H9 (cell line): ENCODE measurements at regions not wholly inside any gene's neighbourhood (a gene's known extent, or its start where the extent isn't known, plus 50 kb on each side); places are given as distances from the start of the nearest gene placed in this dataset.

Source experiments
- DNase-seq: peaks from one replicate; pipeline ENCODE4 v3.0.0-alpha.2; 2017
- H2AFZ ChIP-seq: one replicate; pipeline ENCODE4 v1.6.1; 2013; ENCODE audit warnings: mild to moderate bottlenecking, low read length, control low read depth, moderate library complexity
- H2AK5ac ChIP-seq: 2 replicates; pipeline ENCODE4 v1.6.1; 2013; ENCODE audit warnings: low read length, control low read depth, mixed read lengths; ENCODE audit not compliant: insufficient read length
- H2BK120ac ChIP-seq: one replicate; pipeline ENCODE4 v1.6.1; 2013; ENCODE audit warnings: low read depth, mild to moderate bottlenecking, low read length, control low read depth, inconsistent platforms; ENCODE audit not compliant: poor library complexity, severe bottlenecking
- H2BK12ac ChIP-seq: 2 replicates; pipeline ENCODE4 v1.6.1; 2013; ENCODE audit warnings: low read length, control low read depth, mixed read lengths, low read depth; ENCODE audit not compliant: insufficient read length
- H2BK15ac ChIP-seq: 2 replicates; pipeline ENCODE4 v1.6.1; 2013; ENCODE audit warnings: low read depth, low read length, control low read depth
- H2BK20ac ChIP-seq: one replicate; pipeline ENCODE4 v1.6.1; 2013; ENCODE audit warnings: low read depth, mild to moderate bottlenecking, low read length, control low read depth, inconsistent platforms; ENCODE audit not compliant: poor library complexity, severe bottlenecking
- H2BK5ac ChIP-seq: 2 replicates; pipeline ENCODE4 v1.6.1; 2013; ENCODE audit warnings: low read length, control low read depth, mixed read lengths; ENCODE audit not compliant: insufficient read length
- H3K14ac ChIP-seq: 2 replicates; pipeline ENCODE4 v1.6.1; 2013; ENCODE audit warnings: low read length, control low read depth; ENCODE audit not compliant: insufficient read depth
- H3K18ac ChIP-seq: 2 replicates; pipeline ENCODE4 v1.6.1; 2013; ENCODE audit warnings: low read depth, mild to moderate bottlenecking, mixed read lengths, low read length, control low read depth; ENCODE audit not compliant: insufficient read length
- H3K23ac ChIP-seq: 2 replicates; pipeline ENCODE4 v1.6.1; 2013; ENCODE audit warnings: low read length, control low read depth, mixed read lengths, low read depth; ENCODE audit not compliant: insufficient read length
- H3K23me2 ChIP-seq: 2 replicates; pipeline ENCODE4 v1.6.1; 2013; ENCODE audit warnings: low read depth, mild to moderate bottlenecking, mixed read lengths, low read length, control low read depth; ENCODE audit not compliant: insufficient read length, poor library complexity, severe bottlenecking
- H3K27ac ChIP-seq: 2 replicates; pipeline ENCODE4 v1.5.1; 2013; ENCODE audit warnings: low read length, control low read depth, mixed read lengths, low read depth; ENCODE audit not compliant: insufficient read length
- H3K27me3 ChIP-seq: 2 replicates; pipeline ENCODE4 v1.6.1; 2013; ENCODE audit warnings: low read length, control low read depth, inconsistent platforms; ENCODE audit not compliant: insufficient read depth
- H3K4ac ChIP-seq: 2 replicates; pipeline ENCODE4 v1.6.1; 2013; ENCODE audit warnings: low read depth, mild to moderate bottlenecking, control low read depth, inconsistent platforms, low read length, moderate library complexity
- H3K4me1 ChIP-seq: 2 replicates; pipeline ENCODE4 v1.6.1; 2013; ENCODE audit warnings: low read length, control low read depth, inconsistent platforms; ENCODE audit not compliant: insufficient read depth
- H3K4me2 ChIP-seq: 2 replicates; pipeline ENCODE4 v1.6.1; 2013; ENCODE audit warnings: low read length, control low read depth, mixed read lengths; ENCODE audit not compliant: insufficient read length, insufficient read depth
- H3K56ac ChIP-seq: 2 replicates; pipeline ENCODE4 v1.6.1; 2013; ENCODE audit warnings: low read depth, mild to moderate bottlenecking, mixed read lengths, low read length, control low read depth; ENCODE audit not compliant: insufficient read length
- H3K79me1 ChIP-seq: 2 replicates; pipeline ENCODE4 v1.6.1; 2013; ENCODE audit warnings: low read depth, mild to moderate bottlenecking, moderate library complexity, low read length, control low read depth, inconsistent platforms; ENCODE audit not compliant: insufficient read depth, poor library complexity, severe bottlenecking
- H3K79me2 ChIP-seq: 2 replicates; pipeline ENCODE4 v1.6.1; 2013; ENCODE audit warnings: low read length, control low read depth, inconsistent platforms; ENCODE audit not compliant: insufficient read depth
- H3K9ac ChIP-seq: 2 replicates; pipeline ENCODE4 v1.6.1; 2013; ENCODE audit warnings: low read length, control low read depth, mixed read lengths; ENCODE audit not compliant: insufficient read length; ENCODE audit errors: extremely low read depth
- H3K9me3 ChIP-seq: one replicate; pipeline ENCODE4 v1.6.1; 2013; ENCODE audit warnings: low read depth, low read length, inconsistent platforms; ENCODE audit not compliant: control insufficient read depth
- H3T11ph ChIP-seq: one replicate; pipeline ENCODE4 v1.6.1; 2013; ENCODE audit warnings: mild to moderate bottlenecking, low read length, control low read depth, inconsistent platforms
- H4K20me1 ChIP-seq: one replicate; pipeline ENCODE4 v1.6.1; 2013; ENCODE audit not compliant: control insufficient read depth, insufficient read length, insufficient read depth
- H4K5ac ChIP-seq: 2 replicates; pipeline ENCODE4 v1.6.1; 2013; ENCODE audit warnings: low read depth, mild to moderate bottlenecking, mixed read lengths, low read length, control low read depth; ENCODE audit not compliant: insufficient read length
- H4K8ac ChIP-seq: replicated peaks from 2 replicates; pipeline ENCODE4 v1.6.1; 2013; ENCODE audit warnings: low read length, control low read depth, mixed read lengths, low read depth; ENCODE audit not compliant: insufficient read length
- H4K91ac ChIP-seq: 2 replicates; pipeline ENCODE4 v1.6.1; 2013; ENCODE audit warnings: low read depth, mild to moderate bottlenecking, moderate library complexity, mixed read lengths, low read length, control low read depth; ENCODE audit not compliant: insufficient read length
- H3K27ac Mint-ChIP-seq, 3 experiments: 2 replicates in 2 of 3; 3 replicates in 1 of 3; pipeline ENCODE4 v1.8.0; 2020 to 2021; ENCODE audit warnings: mixed read lengths in 3 of 3, mild to moderate bottlenecking in 1 of 3, moderate library complexity in 1 of 3
- H3K27me3 Mint-ChIP-seq: 2 replicates; pipeline ENCODE4 v1.8.0; 2021; ENCODE audit warnings: low read depth, mild to moderate bottlenecking, moderate library complexity, mixed read lengths
- H3K36me3 Mint-ChIP-seq, 3 experiments: 2 replicates in 2 of 3; 3 replicates in 1 of 3; pipeline ENCODE4 v1.8.0; 2020 to 2021; ENCODE audit warnings: low read depth in 3 of 3, mixed read lengths in 3 of 3; ENCODE audit not compliant: insufficient read depth in 1 of 3
- H3K4me1 Mint-ChIP-seq, 2 experiments: 2 replicates each; pipeline ENCODE4 v1.8.0; 2020; ENCODE audit warnings: mixed read lengths in 2 of 2
- H3K4me3 Mint-ChIP-seq, 2 experiments: 2 replicates in 1 of 2; 3 replicates in 1 of 2; pipeline ENCODE4 v1.8.0; 2020 to 2021; ENCODE audit warnings: mild to moderate bottlenecking in 2 of 2, mixed read lengths in 2 of 2, moderate library complexity in 1 of 2
- H3K9me3 Mint-ChIP-seq, 2 experiments: 2 replicates in 1 of 2; 3 replicates in 1 of 2; pipeline ENCODE4 v1.8.0; 2020; ENCODE audit warnings: mild to moderate bottlenecking in 2 of 2, mixed read lengths in 2 of 2, moderate library complexity in 1 of 2
- CTCF ChIP-seq: fragments of 200-600 bp; sonication (generic); conservative IDR thresholded peaks from 3 replicates; pipeline ENCODE4 v1.8.0; 2021; ENCODE audit warnings: antibody characterized with exemption, mild to moderate bottlenecking
- WGBS: extraction: QIAGEN DNeasy Blood & Tissue Kit; methylation state at CpG from one replicate; pipeline ENCODE4 v1.1.7; 2013; ENCODE audit warnings: missing lambda C conversion rate, low lambda C conversion rate, mixed read lengths; ENCODE audit not compliant: insufficient read length; ENCODE audit errors: extremely low coverage; 5-methylcytosine and 5-hydroxymethylcytosine counted together

- no peak overlapping the region for H3K4me2 ChIP-seq
- no peak overlapping the region for H3K56ac ChIP-seq
- no peak overlapping the region for H3K9ac ChIP-seq
- no peaks in the 10 kb centered on the region for H3K4me1 ChIP-seq
- no peak overlapping the region for H3K27ac ChIP-seq
- no peak overlapping the region for H2AFZ ChIP-seq
- no peaks in the 10 kb centered on the region for H3K79me1 ChIP-seq
- H3K9me3 Mint-ChIP-seq: peaks cover 22 to 58% of the 10 kb centered on the region in 2 experiments
- H2BK120ac ChIP-seq: no peak overlapping the region
- H3K36me3 Mint-ChIP-seq: peaks cover 4 to 11% (median 7%) of the 10 kb centered on the region in 3 experiments; a peak in 4 of 7 replicates
- H4K8ac ChIP-seq: no peak overlapping the region
- H2BK12ac ChIP-seq: no peak overlapping the region
- H3K4me1 Mint-ChIP-seq: no peaks in the 10 kb centered on the region
- no peaks in the 10 kb centered on the region for H3K23me2 ChIP-seq
- no peak overlapping the region for H3K27ac Mint-ChIP-seq
- no peak overlapping the region for H4K91ac ChIP-seq
- H3K9me3 ChIP-seq: peaks cover 6% of the 10 kb centered on the region
- H3K79me2 ChIP-seq: no peaks in the 10 kb centered on the region
- no peaks in the 10 kb centered on the region for H4K20me1 ChIP-seq
- no peak for DNase-seq
- H3T11ph ChIP-seq: no peak overlapping the region
- H3K4me3 Mint-ChIP-seq: no peak overlapping the region
- H3K27me3 Mint-ChIP-seq: no peaks in the 10 kb centered on the region; the same call in none of the 2 replicates
- H4K5ac ChIP-seq: no peak overlapping the region
- no peak overlapping the region for H2BK15ac ChIP-seq
- no peak overlapping the region for H3K4ac ChIP-seq
- no CpG with 5 or more reads among the region's 1 CpG for WGBS
- no peak overlapping the region for H2BK20ac ChIP-seq
- H3K23ac ChIP-seq: no peak overlapping the region
- H2AK5ac ChIP-seq: no peak overlapping the region
- no peaks in the 10 kb centered on the region for H3K27me3 ChIP-seq
- no peak for TF ChIP-seq CTCF
- no peak overlapping the region for H3K18ac ChIP-seq
- H2BK5ac ChIP-seq: no peak overlapping the region
- H3K14ac ChIP-seq: no peak overlapping the region
Measured at GRCh38 chrX:122272011-122272410, 912.1 kb upstream of the GRIA3 start.
